Liver (tissue), 8 donors: ENCODE measurements at regions not wholly inside any gene's neighbourhood (a gene's known extent, or its start where the extent isn't known, plus 50 kb on each side); places are given as distances from the start of the nearest gene placed in this dataset.

Source experiments
- DNase-seq: peaks from one replicate; pipeline ENCODE4 v3.0.0-alpha.2; 2017; ENCODE audit warnings: low spot score
- H3K27ac ChIP-seq, 2 donors: one replicate each; pipeline ENCODE4 v1.7.0; 2013; ENCODE audit warnings: inconsistent platforms in 2 of 2, low read length in 2 of 2, control low read depth in 1 of 2, low read depth in 1 of 2, mild to moderate bottlenecking in 1 of 2
- H3K27me3 ChIP-seq, 4 donors: one replicate each; pipeline versions ENCODE4 v1.6.1 to v1.7.0; 2013; ENCODE audit warnings: low read length in 3 of 4, inconsistent platforms in 1 of 4, mild to moderate bottlenecking in 1 of 4, moderate library complexity in 1 of 4; ENCODE audit not compliant: control insufficient read depth in 4 of 4, insufficient read depth in 4 of 4
- H3K36me3 ChIP-seq, 4 donors: one replicate each; pipeline versions ENCODE4 v1.6.1 to v1.7.0; 2013; ENCODE audit warnings: low read length in 3 of 4, mild to moderate bottlenecking in 3 of 4, low read depth in 1 of 4, moderate library complexity in 1 of 4; ENCODE audit not compliant: control insufficient read depth in 4 of 4, insufficient read depth in 3 of 4
- H3K4me1 ChIP-seq, 4 donors: one replicate each; pipeline versions ENCODE4 v1.6.1 to v1.7.0; 2013; ENCODE audit warnings: low read length in 3 of 4, mild to moderate bottlenecking in 3 of 4, moderate library complexity in 1 of 4; ENCODE audit not compliant: control insufficient read depth in 4 of 4, insufficient read depth in 4 of 4
- H3K4me3 ChIP-seq, 3 donors: one replicate each; pipeline versions ENCODE4 v1.6.1 to v1.7.0; 2013; ENCODE audit warnings: low read length in 3 of 3, control low read depth in 1 of 3, low read depth in 1 of 3, mild to moderate bottlenecking in 1 of 3
- H3K9ac ChIP-seq, 2 donors: one replicate each; pipeline ENCODE4 v1.7.0; 2013; ENCODE audit warnings: low read length in 2 of 2, mild to moderate bottlenecking in 2 of 2, moderate library complexity in 2 of 2, control low read depth in 1 of 2, low read depth in 1 of 2
- H3K9me3 ChIP-seq, 4 donors: one replicate each; pipeline versions ENCODE4 v1.6.1 to v1.7.0; 2013; ENCODE audit warnings: low read length in 3 of 4; ENCODE audit not compliant: control insufficient read depth in 4 of 4
- FOXA1 ChIP-seq: IDR thresholded peaks from 2 replicates; pipeline ENCODE4 v1.6.1; 2016; ENCODE audit warnings: antibody characterized with exemption
- FOXA2 ChIP-seq: IDR thresholded peaks from 2 replicates; pipeline ENCODE4 v1.6.1; 2016; ENCODE audit warnings: antibody characterized with exemption
- GABPA ChIP-seq, 2 donors: IDR thresholded peaks in 1 of 2; conservative IDR thresholded peaks in 1 of 2; 2 replicates each; pipeline ENCODE4 v1.6.1; 2016; ENCODE audit warnings: antibody characterized with exemption in 2 of 2, mild to moderate bottlenecking in 1 of 2, moderate library complexity in 1 of 2
- HNF4A ChIP-seq, 2 donors: conservative IDR thresholded peaks; 2 replicates each; pipeline ENCODE4 v1.6.1; 2016; ENCODE audit warnings: antibody characterized with exemption in 2 of 2, mild to moderate bottlenecking in 2 of 2
- HNF4G ChIP-seq: IDR thresholded peaks from 2 replicates; pipeline ENCODE4 v1.6.1; 2016; ENCODE audit warnings: antibody characterized with exemption
- JUND ChIP-seq, 2 donors: IDR thresholded peaks; 2 replicates each; pipeline ENCODE4 v1.6.1; 2016; ENCODE audit warnings: antibody characterized with exemption in 2 of 2
- MAX ChIP-seq: IDR thresholded peaks from 2 replicates; pipeline ENCODE4 v1.6.1; 2016; ENCODE audit warnings: antibody characterized with exemption
- NR2F2 ChIP-seq: IDR thresholded peaks from 2 replicates; pipeline ENCODE4 v1.6.1; 2016; ENCODE audit warnings: antibody characterized with exemption
- RAD21 ChIP-seq, 2 donors: IDR thresholded peaks; 2 replicates each; pipeline ENCODE4 v1.6.1; 2016; ENCODE audit warnings: antibody characterized with exemption in 2 of 2, mild to moderate bottlenecking in 2 of 2
- REST ChIP-seq: IDR thresholded peaks from 2 replicates; pipeline ENCODE4 v1.6.1; 2016; ENCODE audit warnings: antibody characterized with exemption, mild to moderate bottlenecking
- SP1 ChIP-seq: IDR thresholded peaks from 2 replicates; pipeline ENCODE4 v1.6.1; 2018; ENCODE audit warnings: antibody characterized with exemption, mild to moderate bottlenecking
- YY1 ChIP-seq: IDR thresholded peaks from 2 replicates; pipeline ENCODE4 v1.6.1; 2016; ENCODE audit warnings: antibody characterized with exemption, mild to moderate bottlenecking
- ZBTB33 ChIP-seq: IDR thresholded peaks from 2 replicates; pipeline ENCODE4 v1.6.1; 2016; ENCODE audit warnings: antibody characterized with exemption
- WGBS: extraction: QIAGEN DNeasy Blood & Tissue Kit; methylation state at CpG from one replicate; pipeline ENCODE4 v1.1.7; 2013; 5-methylcytosine and 5-hydroxymethylcytosine counted together
- TF ChIP-seq, protein P1 (sequence below): fragments of 150-350 bp; IDR thresholded peaks from 2 replicates; pipeline ENCODE4 v1.5.1; 2017; ENCODE audit warnings: improper control_type of control experiment, low read depth, low read length; ENCODE audit not compliant: missing input control
- TF ChIP-seq, protein P2 (sequence below): IDR thresholded peaks from 2 replicates; pipeline ENCODE4 v1.6.1; 2016; ENCODE audit warnings: antibody characterized with exemption
- donor health status: healthy.
- donor health status: healthy.
- donor health status: healthy.
- donor health status: healthy.
- donor health status: healthy.

GRCh38 chr2:199612509-199613130 lies 154.9 kb upstream of the SATB2 start:
- TF ChIP-seq HNF4A (conservative IDR thresholded peaks at IDR 0.05) (no peak), GABPA (IDR thresholded peaks at IDR 0.05 in 1 of 2, conservative IDR thresholded peaks at IDR 0.05 in 1 of 2) (no peak), RAD21 (IDR thresholded peaks at IDR 0.05) (no peak), REST (no peak), FOXA2 (no peak), FOXA1 (no peak), JUND (IDR thresholded peaks at IDR 0.05) (no peak), SP1 (no peak), ZBTB33 (no peak), NR2F2 (no peak), YY1 (no peak)
- TF ChIP-seq, protein P1, sequence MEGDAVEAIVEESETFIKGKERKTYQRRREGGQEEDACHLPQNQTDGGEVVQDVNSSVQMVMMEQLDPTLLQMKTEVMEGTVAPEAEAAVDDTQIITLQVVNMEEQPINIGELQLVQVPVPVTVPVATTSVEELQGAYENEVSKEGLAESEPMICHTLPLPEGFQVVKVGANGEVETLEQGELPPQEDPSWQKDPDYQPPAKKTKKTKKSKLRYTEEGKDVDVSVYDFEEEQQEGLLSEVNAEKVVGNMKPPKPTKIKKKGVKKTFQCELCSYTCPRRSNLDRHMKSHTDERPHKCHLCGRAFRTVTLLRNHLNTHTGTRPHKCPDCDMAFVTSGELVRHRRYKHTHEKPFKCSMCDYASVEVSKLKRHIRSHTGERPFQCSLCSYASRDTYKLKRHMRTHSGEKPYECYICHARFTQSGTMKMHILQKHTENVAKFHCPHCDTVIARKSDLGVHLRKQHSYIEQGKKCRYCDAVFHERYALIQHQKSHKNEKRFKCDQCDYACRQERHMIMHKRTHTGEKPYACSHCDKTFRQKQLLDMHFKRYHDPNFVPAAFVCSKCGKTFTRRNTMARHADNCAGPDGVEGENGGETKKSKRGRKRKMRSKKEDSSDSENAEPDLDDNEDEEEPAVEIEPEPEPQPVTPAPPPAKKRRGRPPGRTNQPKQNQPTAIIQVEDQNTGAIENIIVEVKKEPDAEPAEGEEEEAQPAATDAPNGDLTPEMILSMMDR: no peak
- TF ChIP-seq, protein P2, sequence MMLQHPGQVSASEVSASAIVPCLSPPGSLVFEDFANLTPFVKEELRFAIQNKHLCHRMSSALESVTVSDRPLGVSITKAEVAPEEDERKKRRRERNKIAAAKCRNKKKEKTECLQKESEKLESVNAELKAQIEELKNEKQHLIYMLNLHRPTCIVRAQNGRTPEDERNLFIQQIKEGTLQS: no peak
- Histone ChIP-seq H3K36me3 (no peaks in the 10 kb centered on the region), H3K9ac (no peak overlapping the region), H3K9me3 (no peaks in the 10 kb centered on the region), H3K4me3 (no peak overlapping the region), H3K27ac (no peak overlapping the region), H3K27me3 (no peaks in the 10 kb centered on the region), H3K4me1 (no peaks in the 10 kb centered on the region)
- 92% methylated on average over 4 of the region's 4 CpGs for WGBS
- DNase-seq: no peak

- H3K27ac ChIP-seq: no peak overlapping the region
- no peaks in the 10 kb centered on the region for H3K9me3 ChIP-seq
- H3K36me3 ChIP-seq: no peaks in the 10 kb centered on the region
- DNase-seq: no peak
- TF ChIP-seq MAX: no peak
- TF ChIP-seq NR2F2: no peak
- TF ChIP-seq, protein P1: no peak
- no peak for TF ChIP-seq SP1
- no peak for TF ChIP-seq HNF4G
- no peak for TF ChIP-seq YY1
- TF ChIP-seq ZBTB33: no peak
- no peaks in the 10 kb centered on the region for H3K4me1 ChIP-seq
- peaks cover 0 to 2% (median 0%) of the 10 kb centered on the region in 4 donors for H3K27me3 ChIP-seq
- 90% methylated on average over 3 of the region's 3 CpGs for WGBS
- no peak overlapping the region for H3K4me3 ChIP-seq
- H3K9ac ChIP-seq: no peak overlapping the region
These were observed 150.2 kb upstream of the SATB2 start for GRCh38 chr2:199607914-199608313.
